GM21825 (cell line): ENCODE measurements at regions not wholly inside any gene's neighbourhood (a gene's known extent, or its start where the extent isn't known, plus 50 kb on each side); places are given as distances from the start of the nearest gene placed in this dataset.

Source experiments
- ATAC-seq: cut with Tn5 transposase; IDR thresholded peaks from one replicate; pipeline ENCODE4 v1.9.1; 2021; ENCODE audit warnings: mild to moderate bottlenecking, moderate library complexity; ENCODE audit not compliant: unreplicated experiment

- ATAC-seq = peak; percentile 67
Observed at GRCh38 chr3:31004025-31004678, 109.7 kb upstream of the GADL1 start.

- no peak for ATAC-seq
Observed at GRCh38 chr3:31008994-31009393, 114.5 kb upstream of the GADL1 start.

GRCh38 chr3:31009881-31010280 lies 115.4 kb upstream of the GADL1 start:
- ATAC-seq = no peak

DNA sequence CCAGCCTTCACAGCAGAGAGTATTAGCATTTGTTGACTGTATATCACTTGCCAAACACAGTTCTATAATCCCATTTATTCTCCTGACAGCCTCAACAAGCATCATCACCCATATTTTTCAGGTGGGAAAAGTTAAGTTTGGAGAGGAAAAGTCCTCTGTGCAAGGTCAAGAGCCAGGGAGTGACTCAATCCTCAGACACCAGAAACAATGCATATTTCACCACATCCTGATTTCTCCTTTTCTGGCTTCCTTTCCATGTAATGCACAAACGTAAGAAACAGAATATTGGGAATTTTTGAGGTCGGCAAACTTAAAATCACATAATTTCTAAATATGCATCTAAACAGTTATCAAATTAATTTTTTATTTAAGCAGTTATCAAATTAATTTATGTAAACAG lies 116.0 kb upstream of the GADL1 start:
- no peak for ATAC-seq

DNA sequence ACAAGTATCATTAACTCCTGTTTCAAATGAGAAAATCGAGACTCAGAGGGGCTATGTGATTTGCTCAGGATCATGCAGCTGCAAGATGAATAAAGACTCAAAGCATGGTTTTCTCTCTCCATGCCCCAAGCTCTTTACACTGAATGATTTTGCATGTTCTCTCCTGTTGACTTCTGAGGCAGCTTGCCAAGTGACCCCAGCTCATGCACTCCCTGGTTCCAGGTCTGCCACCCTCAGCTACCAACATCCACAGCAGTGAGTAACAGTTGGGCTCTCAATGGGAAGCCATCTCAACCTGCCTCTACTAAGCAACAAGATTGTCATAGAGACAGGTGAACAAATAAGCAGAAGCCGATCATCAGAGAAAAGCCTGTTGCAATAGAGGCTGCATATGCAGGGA lies 116.9 kb upstream of the GADL1 start:
- ATAC-seq = no peak

DNA sequence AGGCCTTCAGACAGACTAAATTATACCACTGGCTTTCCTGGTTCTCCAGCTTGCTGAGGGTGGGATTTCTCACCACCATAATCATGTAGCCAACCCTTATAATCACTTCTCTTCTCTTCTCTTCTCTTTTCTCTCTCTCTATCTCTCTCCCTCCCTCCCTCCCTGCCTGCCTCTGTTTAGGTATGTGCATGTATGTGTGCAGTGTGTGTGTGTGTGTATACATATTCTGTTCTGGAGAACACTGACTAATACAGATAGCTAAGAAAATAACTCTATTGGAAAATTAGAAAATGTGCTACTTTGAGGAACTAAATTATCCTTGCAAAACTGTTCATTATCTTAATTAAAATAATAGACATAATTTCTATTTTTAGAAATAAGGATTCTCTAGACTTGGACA lies 118.6 kb upstream of the GADL1 start:
- no peak for ATAC-seq

DNA sequence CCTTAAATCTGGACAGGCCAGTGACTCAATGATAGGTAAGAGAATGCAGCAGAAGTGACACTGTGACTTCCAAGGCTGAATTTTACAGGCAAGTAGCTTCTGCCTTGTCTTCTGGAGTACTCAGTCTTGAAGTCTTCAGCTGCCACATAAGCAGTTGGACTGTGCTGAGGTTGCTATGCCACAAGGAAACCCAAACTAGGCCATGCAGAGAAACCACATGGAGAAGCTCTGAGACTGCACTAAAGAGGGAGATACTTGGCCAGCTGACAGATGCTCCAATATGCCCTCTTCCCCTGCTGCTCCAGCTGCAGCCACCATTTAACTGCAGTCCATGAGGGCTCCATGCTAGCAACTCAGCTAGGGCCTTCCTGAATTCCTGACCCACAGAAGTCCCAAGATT lies 119.4 kb upstream of the GADL1 start:
- no peak for ATAC-seq

DNA sequence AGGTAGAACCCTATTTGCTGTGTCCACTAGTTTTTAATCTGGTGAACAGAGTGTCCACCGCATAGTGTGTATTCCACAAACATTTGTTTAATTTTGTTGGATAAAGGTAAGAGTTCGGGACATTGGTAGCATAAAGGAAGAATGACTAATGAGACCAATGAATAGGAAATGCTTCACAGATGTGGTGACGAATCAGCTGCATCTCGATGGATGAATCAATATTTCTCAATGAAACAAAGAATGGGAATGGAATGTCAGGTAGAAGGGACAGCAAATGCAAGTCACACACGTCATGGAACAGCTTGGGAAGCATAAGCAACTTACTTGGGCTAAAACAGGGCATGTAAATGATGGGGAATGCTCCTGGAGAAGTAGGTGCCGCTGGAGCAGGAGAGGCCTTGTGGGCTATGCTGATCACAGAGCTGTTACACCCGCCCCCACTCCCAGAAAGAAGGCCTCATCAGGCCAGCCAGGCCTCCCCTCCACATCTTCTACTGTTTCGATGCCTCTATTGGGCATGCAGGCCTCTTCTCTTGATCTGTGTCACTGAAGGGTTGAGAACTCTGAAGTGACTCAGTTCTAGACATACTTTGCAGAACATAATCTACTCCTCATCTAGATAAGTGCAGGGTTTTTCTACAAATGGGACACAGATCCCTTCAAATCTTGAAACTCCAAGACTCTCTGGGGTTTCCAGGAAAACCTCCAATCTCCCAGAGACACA lies 120.0 kb upstream of the GADL1 start:
- ATAC-seq = no peak

- ATAC-seq = no peak
Observed at GRCh38 chr3:31016196-31016595, 121.7 kb upstream of the GADL1 start.

DNA sequence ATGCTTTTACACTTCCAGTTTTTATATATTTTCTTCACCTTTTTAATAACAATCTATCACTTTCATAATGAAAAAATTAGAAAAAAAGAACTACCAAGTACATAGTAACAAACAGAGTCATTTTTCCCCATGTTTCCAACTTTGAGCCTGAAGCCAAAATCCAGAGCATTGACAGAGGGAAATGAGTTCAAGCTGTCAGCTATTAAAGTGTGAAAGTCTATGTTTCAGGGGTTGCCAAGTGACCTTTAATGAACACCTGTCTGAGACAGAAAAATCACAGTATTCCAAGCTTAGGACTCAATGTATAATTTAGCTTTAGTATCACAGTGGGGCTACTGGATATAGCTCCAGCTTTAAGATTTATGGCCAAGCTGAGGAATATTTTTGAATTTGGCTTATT lies 128.3 kb upstream of the GADL1 start:
- ATAC-seq = no peak

GRCh38 chr3:31025541-31025940 lies 131.1 kb upstream of the GADL1 start:
- no peak for ATAC-seq

- ATAC-seq = no peak
Observed at GRCh38 chr3:31027191-31027761, 132.8 kb upstream of the GADL1 start.

DNA sequence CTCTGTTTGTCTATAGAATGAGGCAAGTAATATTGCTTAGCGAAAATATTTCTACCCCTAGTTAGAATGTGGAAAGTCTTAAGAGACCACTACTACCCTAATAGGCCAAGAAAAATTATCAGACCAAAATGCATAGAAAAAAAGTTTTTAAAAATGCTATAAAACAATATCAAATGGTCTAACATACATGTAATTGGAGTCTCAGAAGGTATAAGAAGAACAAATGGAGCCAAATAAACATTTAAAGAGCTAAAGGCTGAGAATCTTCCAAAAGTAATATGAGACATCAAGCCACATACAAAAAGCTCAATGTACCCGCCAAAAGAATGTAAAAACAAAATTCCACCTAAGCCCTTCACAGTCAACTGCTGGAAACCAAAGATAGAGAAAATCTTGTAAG lies 133.5 kb upstream of the GADL1 start:
- no peak for ATAC-seq

DNA sequence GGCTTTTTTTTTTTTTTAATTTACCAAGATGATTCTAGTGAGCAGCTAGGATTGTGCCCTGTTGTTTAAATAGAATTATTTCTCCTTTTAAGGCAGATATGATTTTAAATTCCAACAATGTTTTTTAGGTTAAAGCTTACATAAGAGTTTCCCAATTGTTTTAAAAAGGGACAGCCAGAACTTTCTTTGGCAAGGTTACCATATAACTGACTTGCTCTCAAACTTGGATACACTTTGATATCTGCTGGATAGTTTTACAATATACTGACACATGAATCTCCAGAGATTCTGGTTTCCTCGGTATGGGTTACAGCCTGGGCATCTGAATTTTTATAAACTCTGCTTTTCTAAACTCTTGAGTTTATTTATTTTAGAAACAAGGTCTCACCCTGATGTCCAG lies 134.3 kb upstream of the GADL1 start:
- ATAC-seq = no peak

GRCh38 chr3:31029706-31030105 lies 135.2 kb upstream of the GADL1 start:
- no peak for ATAC-seq

- ATAC-seq = no peak
Observed at GRCh38 chr3:31035681-31036080, 141.2 kb upstream of the GADL1 start.

DNA sequence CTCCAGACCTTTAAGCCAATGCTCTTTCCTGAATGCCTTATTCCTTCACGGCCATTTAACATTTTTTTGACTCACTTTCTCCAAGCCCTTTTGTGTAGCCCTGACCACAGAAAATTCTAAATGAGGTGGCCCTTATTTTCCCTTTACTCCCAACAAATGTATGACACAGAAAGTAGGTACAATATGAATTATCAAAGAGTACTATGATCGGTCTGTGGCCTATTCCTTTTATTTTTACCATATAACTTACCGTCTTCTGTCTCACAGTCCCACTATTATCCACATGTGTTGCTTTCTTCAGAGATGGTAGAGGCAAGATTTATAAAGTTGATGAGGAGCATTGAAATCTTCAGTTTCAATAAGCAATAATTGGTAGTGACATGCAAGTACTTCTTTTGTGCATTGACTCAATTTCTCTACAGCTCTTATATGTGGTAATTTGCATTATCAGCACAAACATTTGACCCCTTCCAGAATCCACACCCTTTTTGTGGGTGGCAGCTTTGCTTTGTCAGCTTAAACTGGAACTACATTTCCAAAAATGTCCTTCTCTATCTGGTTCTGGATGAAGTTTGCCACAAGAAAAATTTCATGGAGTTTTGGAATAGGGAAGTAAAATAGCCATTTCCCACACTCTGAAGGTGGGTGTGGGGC lies 143.8 kb upstream of the GADL1 start:
- ATAC-seq = no peak

GRCh38 chr3:31039145-31039544 lies 144.7 kb upstream of the GADL1 start:
- no peak for ATAC-seq

DNA sequence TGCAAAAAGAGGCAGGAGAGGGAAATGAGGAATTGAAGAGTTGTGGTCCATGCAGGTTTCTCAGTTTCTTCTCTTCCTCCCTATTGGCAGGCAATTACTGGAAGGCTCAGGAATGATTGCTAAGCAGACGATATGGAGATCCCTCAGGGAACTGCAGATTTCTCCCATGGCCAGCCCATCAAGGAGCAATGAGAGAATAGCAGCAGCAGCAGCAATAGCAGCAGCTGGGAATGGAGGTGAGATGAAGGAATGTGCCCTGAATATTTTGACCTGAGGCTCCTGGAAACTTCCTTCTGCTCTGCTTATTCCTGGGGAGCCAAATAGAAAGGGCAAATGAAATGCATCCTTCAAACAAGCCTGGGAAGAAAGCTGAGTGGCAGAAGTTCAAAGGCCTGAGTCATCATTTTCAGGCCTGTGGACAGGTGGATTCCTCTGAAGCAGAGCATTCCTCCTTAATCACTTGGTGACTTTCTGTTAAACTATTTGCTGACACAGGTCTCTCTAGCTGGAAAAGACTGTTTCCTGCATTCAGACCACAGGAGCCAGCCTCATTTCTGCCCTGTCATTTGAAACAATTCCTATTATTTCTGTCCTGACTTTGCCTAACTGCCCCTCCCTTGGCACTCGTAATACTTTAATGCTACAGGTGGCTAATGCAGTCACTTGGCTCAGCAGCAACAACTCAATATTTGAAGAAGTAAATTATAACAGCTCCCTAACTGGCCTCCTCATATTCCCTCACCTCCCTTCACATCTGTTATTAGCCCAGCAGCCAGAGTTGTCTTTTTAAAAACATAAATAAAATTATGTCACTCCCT lies 146.9 kb upstream of the GADL1 start:
- ATAC-seq = no peak

- ATAC-seq = no peak
Observed at GRCh38 chr3:31043184-31043819, 148.8 kb upstream of the GADL1 start.

GRCh38 chr3:31047673-31048072 lies 153.2 kb upstream of the GADL1 start:
- ATAC-seq = no peak
